ENCODE measurements at regions not wholly inside any gene's neighbourhood (a gene's known extent, or its start where the extent isn't known, plus 50 kb on each side); places are given as distances from the start of the nearest gene placed in this dataset.

GRCh38 chr5:125463466-125464092, 717.1 kb upstream of the ZNF608 start:
- no peak for DNase-seq (ENCODE audit: extremely low read depth, low read depth)
- H3K4me3 ChIP-seq (replicated peaks; ENCODE audit: low read depth, low read length) = no peak overlapping the region
- no peak for TF ChIP-seq CTCF (IDR thresholded peaks at IDR 0.05; ENCODE audit: low read depth, low read length, missing control alignments)

DNA sequence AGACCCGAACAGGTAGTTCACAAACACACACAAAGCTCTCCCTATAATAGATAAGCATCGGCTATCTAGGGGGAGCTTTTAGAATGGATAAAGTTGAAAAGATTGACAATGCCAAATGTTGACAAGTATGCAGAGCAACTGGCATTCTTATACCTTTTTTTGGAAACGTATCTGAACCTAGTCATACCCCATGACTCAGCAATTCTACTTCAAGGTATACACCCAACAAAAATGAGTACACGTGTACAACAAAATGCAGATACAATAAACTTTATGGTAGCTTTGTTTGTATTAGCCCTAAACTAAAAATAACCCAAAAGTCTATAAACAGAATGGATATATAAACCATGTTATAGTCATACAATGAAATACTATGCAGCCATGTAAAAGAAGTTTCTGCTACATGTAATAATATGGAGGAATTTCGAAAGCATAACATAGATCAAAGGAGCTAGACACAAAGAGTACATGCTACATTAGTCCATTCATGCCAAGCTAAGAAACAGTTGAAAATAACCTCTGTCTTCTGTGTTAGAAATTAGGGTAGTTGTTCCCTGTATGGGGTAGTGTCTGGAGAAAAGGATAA, 718.5 kb upstream of the ZNF608 start:
- H3K4me3 ChIP-seq (replicated peaks; ENCODE audit: low read depth, low read length) = no peak overlapping the region
- DNase-seq (ENCODE audit: extremely low read depth, low read depth) = no peak
- TF ChIP-seq CTCF (IDR thresholded peaks at IDR 0.05; ENCODE audit: low read depth, low read length, missing control alignments) = no peak

DNA sequence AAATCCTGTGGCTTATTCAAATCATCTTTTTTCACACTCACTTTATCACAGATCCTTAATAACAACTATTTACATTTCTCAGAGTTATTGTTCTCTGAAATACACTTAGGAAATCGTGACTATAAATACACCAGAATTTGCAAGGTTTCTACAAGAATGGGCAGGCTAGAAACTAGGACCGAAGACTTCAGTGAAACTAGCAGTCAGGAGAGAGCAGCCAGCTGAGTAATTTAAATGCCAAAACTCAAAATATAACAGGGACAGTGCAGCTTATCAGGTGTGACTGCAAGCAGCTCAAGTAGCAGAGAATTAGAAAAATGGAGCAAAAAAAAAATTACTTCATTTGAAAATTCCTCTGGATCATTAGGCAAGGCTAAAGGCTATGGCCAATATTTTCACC, 719.3 kb upstream of the ZNF608 start:
- no peak for TF ChIP-seq CTCF (IDR thresholded peaks at IDR 0.05; ENCODE audit: low read depth, low read length, missing control alignments)
- no peak for DNase-seq (ENCODE audit: extremely low read depth, low read depth)
- no peak overlapping the region for H3K4me3 ChIP-seq (replicated peaks; ENCODE audit: low read depth, low read length)

DNA sequence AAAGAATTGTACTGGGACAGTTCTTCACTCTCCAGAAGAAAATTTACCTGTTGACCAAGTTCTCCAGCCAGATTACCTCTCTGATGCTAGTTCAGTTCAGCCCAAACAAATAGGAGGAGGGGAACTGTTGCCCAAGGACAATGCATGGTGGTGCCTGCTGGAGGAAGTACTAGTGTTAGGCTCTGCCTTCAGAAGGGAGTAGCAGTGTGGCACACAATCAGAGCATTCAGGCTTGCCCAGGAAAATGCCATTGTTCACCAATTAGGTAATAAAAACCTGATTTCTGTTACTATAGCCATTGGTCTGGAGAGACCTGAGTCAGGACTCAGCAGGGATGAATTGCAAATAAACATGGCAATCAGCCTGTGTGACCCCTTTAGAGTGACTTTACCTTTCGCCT, 720.8 kb upstream of the ZNF608 start:
- DNase-seq (ENCODE audit: extremely low read depth, low read depth) = no peak

DNA sequence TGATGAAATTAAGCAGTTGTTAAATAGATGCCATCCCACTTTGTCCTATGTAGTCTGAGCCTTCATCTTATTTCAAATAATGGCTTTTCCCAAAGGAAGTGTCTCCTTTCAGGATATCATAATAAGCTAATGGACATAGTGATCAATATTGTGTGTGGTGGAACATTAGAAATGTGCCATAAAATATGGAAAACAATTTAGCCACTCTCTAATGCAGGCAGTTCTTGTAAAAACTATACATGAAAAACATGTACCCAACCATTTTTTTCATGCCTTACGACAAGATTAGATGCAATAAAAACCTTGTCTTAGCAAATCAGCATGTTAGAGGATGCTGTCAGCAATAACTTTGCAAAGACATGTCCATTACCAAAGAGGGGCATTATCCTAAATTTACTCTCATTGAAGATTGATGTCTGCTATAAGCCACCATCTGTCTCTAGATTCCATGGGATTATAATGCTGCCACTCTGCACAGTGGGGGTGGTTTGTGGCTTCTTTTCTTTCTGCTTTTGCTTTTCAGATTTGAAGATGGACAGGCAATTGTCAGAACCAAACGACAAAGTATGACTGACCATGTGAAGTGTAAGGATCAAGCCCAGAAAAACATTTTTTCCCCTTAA, 724.0 kb upstream of the ZNF608 start:
- TF ChIP-seq CTCF (IDR thresholded peaks at IDR 0.05; ENCODE audit: low read depth, low read length, missing control alignments) = no peak
- DNase-seq (ENCODE audit: extremely low read depth, low read depth) = no peak
- no peak overlapping the region for H3K4me3 ChIP-seq (replicated peaks; ENCODE audit: low read depth, low read length)

More for the DNA sequence above, 720.8 kb upstream of the ZNF608 start:
- H3K4me3 ChIP-seq (replicated peaks; ENCODE audit: low read depth, low read length) = no peak overlapping the region
- TF ChIP-seq CTCF (IDR thresholded peaks at IDR 0.05; ENCODE audit: low read depth, low read length, missing control alignments) = no peak

- DNase-seq (ENCODE audit: extremely low read depth, low read depth) = no peak
- no peak for TF ChIP-seq CTCF (IDR thresholded peaks at IDR 0.05; ENCODE audit: low read depth, low read length, missing control alignments)
- H3K4me3 ChIP-seq (replicated peaks; ENCODE audit: low read depth, low read length) = no peak overlapping the region
Observed at GRCh38 chr5:125476901-125477585, 730.6 kb upstream of the ZNF608 start.
